ENCODE measurements at regions not wholly inside any gene's neighbourhood (a gene's known extent, or its start where the extent isn't known, plus 50 kb on each side); places are given as distances from the start of the nearest gene placed in this dataset.

DNA sequence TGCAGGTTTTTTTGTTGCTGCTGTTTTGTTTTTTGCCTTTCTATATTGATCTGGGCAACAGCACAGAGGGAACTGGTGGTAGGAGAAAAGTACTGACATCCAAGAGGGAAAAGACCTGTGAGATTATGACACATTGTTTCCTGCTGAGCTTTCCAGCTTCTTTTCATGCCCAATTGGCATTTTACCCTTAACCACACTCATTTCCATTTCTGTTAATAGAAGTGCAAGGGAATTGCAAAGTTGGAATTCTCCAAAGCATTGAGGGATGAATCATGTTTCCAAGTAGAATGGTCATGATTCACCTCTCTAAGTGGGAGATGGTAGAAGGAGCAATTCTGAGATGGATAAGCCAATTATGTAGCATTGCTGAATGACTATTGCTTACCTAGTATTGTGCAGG lies 161.5 kb downstream of the PPARGC1A start:
- TF ChIP-seq, protein P1, sequence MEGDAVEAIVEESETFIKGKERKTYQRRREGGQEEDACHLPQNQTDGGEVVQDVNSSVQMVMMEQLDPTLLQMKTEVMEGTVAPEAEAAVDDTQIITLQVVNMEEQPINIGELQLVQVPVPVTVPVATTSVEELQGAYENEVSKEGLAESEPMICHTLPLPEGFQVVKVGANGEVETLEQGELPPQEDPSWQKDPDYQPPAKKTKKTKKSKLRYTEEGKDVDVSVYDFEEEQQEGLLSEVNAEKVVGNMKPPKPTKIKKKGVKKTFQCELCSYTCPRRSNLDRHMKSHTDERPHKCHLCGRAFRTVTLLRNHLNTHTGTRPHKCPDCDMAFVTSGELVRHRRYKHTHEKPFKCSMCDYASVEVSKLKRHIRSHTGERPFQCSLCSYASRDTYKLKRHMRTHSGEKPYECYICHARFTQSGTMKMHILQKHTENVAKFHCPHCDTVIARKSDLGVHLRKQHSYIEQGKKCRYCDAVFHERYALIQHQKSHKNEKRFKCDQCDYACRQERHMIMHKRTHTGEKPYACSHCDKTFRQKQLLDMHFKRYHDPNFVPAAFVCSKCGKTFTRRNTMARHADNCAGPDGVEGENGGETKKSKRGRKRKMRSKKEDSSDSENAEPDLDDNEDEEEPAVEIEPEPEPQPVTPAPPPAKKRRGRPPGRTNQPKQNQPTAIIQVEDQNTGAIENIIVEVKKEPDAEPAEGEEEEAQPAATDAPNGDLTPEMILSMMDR (IDR thresholded peaks at IDR 0.05; ENCODE audit: insufficient read depth, low read length) = no peak
- no peak overlapping the region for H3K4me3 ChIP-seq (ENCODE audit: low read depth, low read length)
- peak; percentile 79 for DNase-seq (ENCODE audit: low read depth)

DNA sequence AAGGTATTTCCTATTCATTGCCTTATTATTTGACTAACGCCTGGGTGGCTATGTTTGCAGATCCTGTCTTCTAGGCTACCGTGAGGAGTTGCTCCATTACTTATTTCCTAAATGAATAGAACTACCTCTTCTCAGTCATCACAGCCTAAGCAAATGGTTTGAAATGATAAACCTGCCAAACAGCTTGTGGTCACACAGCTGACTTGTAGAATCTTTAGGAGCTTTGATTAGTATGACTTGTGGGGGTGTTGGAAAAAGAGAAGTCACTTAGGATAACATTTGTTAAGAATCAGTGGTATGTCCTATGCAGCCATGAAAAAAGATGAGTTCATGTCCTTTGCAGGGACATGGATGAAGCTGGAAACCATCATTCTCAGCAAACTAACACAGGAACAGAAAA lies 169.3 kb downstream of the PPARGC1A start:
- H3K4me3 ChIP-seq (ENCODE audit: low read depth, low read length) = no peak overlapping the region
- DNase-seq (ENCODE audit: low read depth) = no peak
- TF ChIP-seq, protein P1 (IDR thresholded peaks at IDR 0.05; ENCODE audit: insufficient read depth, low read length) = no peak

DNA sequence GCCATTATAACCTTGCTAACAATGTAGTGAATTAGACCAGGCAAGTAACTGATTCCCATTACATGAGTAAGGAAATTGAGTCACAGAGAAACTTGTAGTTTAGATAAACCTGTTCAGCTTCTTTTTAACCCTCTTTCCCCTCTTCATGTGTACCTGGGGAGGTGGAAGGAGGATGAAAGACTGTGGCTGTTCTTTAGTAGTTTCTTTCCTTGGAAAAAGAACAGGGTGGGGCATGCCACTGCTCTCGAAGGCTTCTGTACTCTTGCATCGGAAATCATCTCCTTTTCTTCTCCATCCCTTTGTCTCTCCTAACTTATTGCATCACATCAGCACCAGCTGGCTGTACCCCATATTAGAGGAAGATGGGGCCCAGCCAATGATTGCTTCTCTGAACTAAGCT lies 171.4 kb downstream of the PPARGC1A start:
- H3K4me3 ChIP-seq (ENCODE audit: low read depth, low read length) = no peak overlapping the region
- DNase-seq (ENCODE audit: low read depth) = no peak

DNA sequence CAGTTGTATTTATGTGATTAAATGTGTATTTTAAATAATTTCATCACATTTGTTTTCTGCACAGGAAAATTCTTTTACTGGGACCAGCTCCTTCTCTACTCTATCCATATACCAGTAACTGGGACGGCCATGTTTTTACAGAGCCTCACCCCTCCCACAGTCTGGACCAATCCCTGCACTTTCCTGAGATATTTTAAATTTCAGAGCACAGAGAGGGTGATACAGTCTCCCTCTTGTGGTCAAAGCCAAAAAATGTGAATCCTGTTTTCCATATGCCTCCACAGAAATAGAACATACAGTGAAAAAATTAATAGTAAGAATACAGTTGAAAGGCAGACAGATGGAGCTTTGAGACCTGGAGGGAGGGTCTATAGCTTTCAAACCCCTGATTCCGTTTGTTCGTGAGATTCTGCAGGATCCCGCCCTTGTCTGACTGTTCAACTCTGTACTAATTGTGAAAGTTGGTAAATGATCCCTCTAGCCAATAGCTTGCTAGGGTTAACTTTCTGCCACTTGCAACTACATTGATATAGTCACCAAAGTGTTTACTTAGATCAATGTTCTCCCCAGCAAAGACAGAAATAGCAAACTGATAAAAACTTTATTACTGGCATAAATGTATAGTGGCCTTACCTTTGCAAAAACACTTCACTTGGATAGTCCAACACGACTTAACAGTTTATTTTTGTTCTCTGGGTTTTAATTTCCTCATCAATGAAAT lies 172.2 kb downstream of the PPARGC1A start:
- DNase-seq (ENCODE audit: low read depth) = peak; percentile 6
- no peak overlapping the region for H3K4me3 ChIP-seq (ENCODE audit: low read depth, low read length)
- TF ChIP-seq, protein P1 (IDR thresholded peaks at IDR 0.05; ENCODE audit: insufficient read depth, low read length) = peak; percentile 35

More for the DNA sequence above, 171.4 kb downstream of the PPARGC1A start:
- TF ChIP-seq, protein P1 (IDR thresholded peaks at IDR 0.05; ENCODE audit: insufficient read depth, low read length) = no peak

DNA sequence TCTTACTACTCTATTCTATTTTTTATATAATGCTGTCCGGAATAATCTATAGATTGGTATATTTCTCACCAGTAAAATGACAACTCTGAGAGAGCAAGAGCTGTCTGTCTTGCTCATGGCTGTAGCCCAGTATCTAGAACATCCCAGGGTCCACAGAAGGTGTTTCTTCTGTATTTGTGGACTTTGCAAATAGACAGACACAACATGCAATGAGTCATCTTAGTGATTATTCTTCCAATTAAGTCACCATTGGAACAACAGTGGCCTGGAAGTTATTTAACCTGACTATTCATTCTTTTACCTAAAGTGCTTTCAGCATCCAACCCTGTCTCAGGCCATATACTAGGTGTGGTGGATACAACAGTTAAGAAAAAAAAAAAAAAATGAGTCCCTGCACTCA lies 179.5 kb downstream of the PPARGC1A start:
- DNase-seq (ENCODE audit: low read depth) = no peak

DNA sequence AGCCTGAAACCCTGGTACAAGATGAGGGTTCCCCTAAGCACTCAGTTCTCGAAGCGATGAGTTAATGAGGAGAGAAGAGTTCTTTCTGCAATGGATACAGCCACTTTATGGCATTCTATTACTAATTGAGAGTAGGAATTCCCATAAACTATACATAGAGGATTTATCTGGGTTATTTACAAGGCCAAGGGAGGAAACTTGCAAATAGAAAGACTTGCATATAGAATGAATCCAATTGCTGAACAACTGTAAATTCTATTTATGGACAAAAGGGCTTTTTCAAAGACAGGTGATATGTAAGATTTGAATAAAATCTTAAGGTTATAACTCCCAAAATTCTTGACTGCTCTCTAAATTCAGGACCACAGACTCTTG lies 182.2 kb downstream of the PPARGC1A start:
- TF ChIP-seq, protein P1 (IDR thresholded peaks at IDR 0.05; ENCODE audit: insufficient read depth, low read length) = no peak
- no peak overlapping the region for H3K4me3 ChIP-seq (ENCODE audit: low read depth, low read length)
- DNase-seq (ENCODE audit: low read depth) = no peak

More for the DNA sequence above, 179.5 kb downstream of the PPARGC1A start:
- TF ChIP-seq, protein P1 (IDR thresholded peaks at IDR 0.05; ENCODE audit: insufficient read depth, low read length) = no peak
- no peak overlapping the region for H3K4me3 ChIP-seq (ENCODE audit: low read depth, low read length)
